ENCODE measurements at regions not wholly inside any gene's neighbourhood (a gene's known extent, or its start where the extent isn't known, plus 50 kb on each side); places are given as distances from the start of the nearest gene placed in this dataset.
A peak's percentile ranks its signal among the peaks of the same experiment; 100 is the strongest.

DNA sequence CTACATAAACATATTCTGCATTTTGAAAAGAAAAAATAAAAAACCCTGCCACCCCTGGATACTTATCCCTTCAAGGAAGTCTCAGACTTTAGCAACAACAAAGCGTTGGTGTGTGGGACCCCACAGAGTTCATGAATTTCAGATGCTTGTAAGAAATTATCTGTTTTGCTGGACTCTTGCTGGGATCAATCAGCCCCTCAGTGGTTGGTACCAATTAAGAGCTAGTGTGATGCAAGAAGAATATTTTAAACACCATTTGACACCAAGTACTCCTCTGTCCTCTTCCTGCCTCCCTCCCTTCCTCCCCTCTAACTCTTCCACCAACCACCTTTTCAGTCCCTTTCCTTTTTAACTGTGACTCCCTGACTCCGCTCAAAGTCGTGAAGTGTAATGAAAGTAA, 51.5 kb downstream of the SST start:
- no peaks in the 10 kb centered on the region for H3F3A ChIP-seq (ENCODE audit: insufficient read depth)
- TF ChIP-seq EZH2phosphoT487 (conservative IDR thresholded peaks at IDR 0.05; ENCODE audit: low read length), result no peak
- TF ChIP-seq, protein P1, sequence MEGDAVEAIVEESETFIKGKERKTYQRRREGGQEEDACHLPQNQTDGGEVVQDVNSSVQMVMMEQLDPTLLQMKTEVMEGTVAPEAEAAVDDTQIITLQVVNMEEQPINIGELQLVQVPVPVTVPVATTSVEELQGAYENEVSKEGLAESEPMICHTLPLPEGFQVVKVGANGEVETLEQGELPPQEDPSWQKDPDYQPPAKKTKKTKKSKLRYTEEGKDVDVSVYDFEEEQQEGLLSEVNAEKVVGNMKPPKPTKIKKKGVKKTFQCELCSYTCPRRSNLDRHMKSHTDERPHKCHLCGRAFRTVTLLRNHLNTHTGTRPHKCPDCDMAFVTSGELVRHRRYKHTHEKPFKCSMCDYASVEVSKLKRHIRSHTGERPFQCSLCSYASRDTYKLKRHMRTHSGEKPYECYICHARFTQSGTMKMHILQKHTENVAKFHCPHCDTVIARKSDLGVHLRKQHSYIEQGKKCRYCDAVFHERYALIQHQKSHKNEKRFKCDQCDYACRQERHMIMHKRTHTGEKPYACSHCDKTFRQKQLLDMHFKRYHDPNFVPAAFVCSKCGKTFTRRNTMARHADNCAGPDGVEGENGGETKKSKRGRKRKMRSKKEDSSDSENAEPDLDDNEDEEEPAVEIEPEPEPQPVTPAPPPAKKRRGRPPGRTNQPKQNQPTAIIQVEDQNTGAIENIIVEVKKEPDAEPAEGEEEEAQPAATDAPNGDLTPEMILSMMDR (IDR thresholded peaks at IDR 0.05; ENCODE audit: insufficient read depth, low read length, poor library complexity, severe bottlenecking), result no peak
- H3K36me3 ChIP-seq (ENCODE audit: low read length), result no peaks in the 10 kb centered on the region
- no peak overlapping the region for H3K27ac ChIP-seq (ENCODE audit: low read depth, low read length)
- no peak overlapping the region for H3K9ac ChIP-seq (ENCODE audit: low read length)
- H3K79me2 ChIP-seq (ENCODE audit: insufficient read depth, low read length), result no peaks in the 10 kb centered on the region
- no peak overlapping the region for H2AFZ ChIP-seq (ENCODE audit: low read depth, low read length, severe bottlenecking)
- no peaks in the 10 kb centered on the region for H3K27me3 ChIP-seq (ENCODE audit: low read length)
- no peaks in the 10 kb centered on the region for H3K9me3 ChIP-seq (ENCODE audit: insufficient read depth, low read length)
- no peaks in the 10 kb centered on the region for H4K20me1 ChIP-seq (ENCODE audit: low read depth, low read length)
- no peak overlapping the region for H3K4me2 ChIP-seq (ENCODE audit: low read depth, low read length, poor library complexity, severe bottlenecking)
- no peaks in the 10 kb centered on the region for H3K9me2 ChIP-seq (replicated peaks; ENCODE audit: insufficient read depth, low read length)
- no peak overlapping the region for H3K4me3 ChIP-seq (ENCODE audit: insufficient read depth, low read length, poor library complexity, severe bottlenecking)

DNA sequence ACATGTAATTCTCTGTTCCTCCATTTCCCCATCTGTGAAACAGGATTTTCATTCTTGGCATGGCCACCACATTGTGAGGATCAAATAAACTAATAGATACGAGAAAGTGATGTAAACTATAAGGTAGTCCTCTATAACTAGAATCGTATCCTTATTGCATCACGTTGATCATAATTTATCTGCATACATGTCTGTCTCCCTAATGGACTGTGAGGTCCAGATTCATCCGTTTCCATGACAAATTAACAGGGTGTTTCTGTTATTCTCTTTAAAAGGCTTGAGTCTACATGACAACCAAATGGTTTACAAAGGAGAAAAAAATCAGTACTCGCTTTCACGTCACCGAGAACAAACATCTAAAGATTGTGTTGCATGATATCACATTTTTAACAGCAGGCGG, 53.0 kb downstream of the SST start:
- no peak overlapping the region for H3K4me3 ChIP-seq (ENCODE audit: insufficient read depth, low read length, poor library complexity, severe bottlenecking)
- H3K79me2 ChIP-seq (ENCODE audit: insufficient read depth, low read length), result no peaks in the 10 kb centered on the region
- no peaks in the 10 kb centered on the region for H3K9me2 ChIP-seq (replicated peaks; ENCODE audit: insufficient read depth, low read length)
- H2AFZ ChIP-seq (ENCODE audit: low read depth, low read length, severe bottlenecking), result no peak overlapping the region
- H3K9me3 ChIP-seq (ENCODE audit: insufficient read depth, low read length), result no peaks in the 10 kb centered on the region
- H3K4me2 ChIP-seq (ENCODE audit: low read depth, low read length, poor library complexity, severe bottlenecking), result no peak overlapping the region
- H3K9ac ChIP-seq (ENCODE audit: low read length), result no peak overlapping the region
- H3K27me3 ChIP-seq (ENCODE audit: low read length), result no peaks in the 10 kb centered on the region
- TF ChIP-seq, protein P1 (IDR thresholded peaks at IDR 0.05; ENCODE audit: insufficient read depth, low read length, poor library complexity, severe bottlenecking), result no peak
- TF ChIP-seq EZH2phosphoT487 (conservative IDR thresholded peaks at IDR 0.05; ENCODE audit: low read length), result no peak
- no peaks in the 10 kb centered on the region for H3K36me3 ChIP-seq (ENCODE audit: low read length)
- no peak overlapping the region for H3K27ac ChIP-seq (ENCODE audit: low read depth, low read length)
- H4K20me1 ChIP-seq (ENCODE audit: low read depth, low read length), result no peaks in the 10 kb centered on the region
- H3F3A ChIP-seq (ENCODE audit: insufficient read depth), result no peaks in the 10 kb centered on the region

DNA sequence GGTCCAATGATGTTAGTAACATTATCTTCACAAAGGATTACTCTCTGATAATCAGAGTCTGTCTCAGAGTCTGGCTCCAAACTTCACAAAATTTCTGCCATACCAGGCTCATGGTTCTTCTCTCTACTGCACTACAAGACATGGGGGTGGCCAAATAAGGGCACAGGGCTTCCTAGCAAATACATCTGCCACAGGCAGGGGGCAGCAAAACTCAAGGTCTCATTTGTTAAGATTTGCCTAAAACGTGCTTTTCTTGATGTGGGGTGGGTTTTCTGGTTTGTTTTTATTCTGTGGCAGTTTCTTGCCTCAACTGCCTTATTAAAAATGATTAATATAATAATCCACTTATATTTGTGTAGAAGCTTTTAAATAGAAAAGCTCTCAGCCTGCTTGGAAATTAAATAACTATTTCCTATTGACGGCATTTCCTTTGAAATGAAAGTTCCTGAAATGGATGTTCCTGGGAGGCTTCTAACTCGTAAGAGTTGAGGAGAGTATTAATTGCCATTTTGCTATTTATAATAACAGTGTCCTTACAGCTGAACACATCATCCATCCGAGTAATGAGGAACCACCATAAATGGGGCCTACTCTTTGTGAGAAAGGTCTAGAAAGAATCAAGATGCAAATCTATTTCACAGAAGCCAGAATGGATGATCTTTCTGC, 53.8 kb downstream of the SST start:
- no peak overlapping the region for H3K9ac ChIP-seq (ENCODE audit: low read length)
- H2AFZ ChIP-seq (ENCODE audit: low read depth, low read length, severe bottlenecking), result no peak overlapping the region
- no peaks in the 10 kb centered on the region for H3K9me3 ChIP-seq (ENCODE audit: insufficient read depth, low read length)
- TF ChIP-seq EZH2phosphoT487 (conservative IDR thresholded peaks at IDR 0.05; ENCODE audit: low read length), result no peak
- TF ChIP-seq, protein P1 (IDR thresholded peaks at IDR 0.05; ENCODE audit: insufficient read depth, low read length, poor library complexity, severe bottlenecking), result peak; percentile 80
- no peak overlapping the region for H3K27ac ChIP-seq (ENCODE audit: low read depth, low read length)
- no peaks in the 10 kb centered on the region for H3K27me3 ChIP-seq (ENCODE audit: low read length)
- H3F3A ChIP-seq (ENCODE audit: insufficient read depth), result no peaks in the 10 kb centered on the region
- H3K79me2 ChIP-seq (ENCODE audit: insufficient read depth, low read length), result no peaks in the 10 kb centered on the region
- H4K20me1 ChIP-seq (ENCODE audit: low read depth, low read length), result no peaks in the 10 kb centered on the region
- no peaks in the 10 kb centered on the region for H3K36me3 ChIP-seq (ENCODE audit: low read length)
- H3K9me2 ChIP-seq (replicated peaks; ENCODE audit: insufficient read depth, low read length), result no peaks in the 10 kb centered on the region
- no peak overlapping the region for H3K4me2 ChIP-seq (ENCODE audit: low read depth, low read length, poor library complexity, severe bottlenecking)
- H3K4me3 ChIP-seq (ENCODE audit: insufficient read depth, low read length, poor library complexity, severe bottlenecking), result no peak overlapping the region

All from SU-DHL-6 (cell line).